IMR-90 (cell line): ENCODE measurements at regions not wholly inside any gene's neighbourhood (a gene's known extent, or its start where the extent isn't known, plus 50 kb on each side); places are given as distances from the start of the nearest gene placed in this dataset.

ENCODE experiments used
- ATAC-seq: fragments of 200-7000 bp; cut with Tn5 transposase; 2 replicates; pipeline ENCODE4 v1.9.1; 2020; ENCODE audit warnings: low read depth, mild to moderate bottlenecking, moderate library complexity
- BruUV-seq: library from RNA; stranded (reverse); fragments of 400-500 nt; replicated peaks from 2 replicates; lab custom pipeline; 2021; lab: Mats Ljungman, UMichigan
- CTCF ChIA-PET: fragments of 300-600 bp; formaldehyde crosslinking; extraction: SDS; loops from one replicate; lab custom pipeline; 2021; ENCODE audit warnings: antibody characterized with exemption; lab: Yijun Ruan, JAX
- POLR2A ChIA-PET: fragments of 300-600 bp; sonication (Branson Sonifier 250); formaldehyde crosslinking; loops from one replicate; lab custom pipeline; 2022; ENCODE audit warnings: antibody characterized with exemption; ENCODE audit not compliant: unreplicated experiment; lab: Charles Lee
- DNase-seq: peaks from one replicate; pipeline ENCODE4 v3.0.0; 2013
- H2AFZ ChIP-seq: replicated peaks from 2 replicates; pipeline ENCODE3; 2013; ENCODE audit warnings: low read length, mild to moderate bottlenecking; ENCODE audit not compliant: poor library complexity
- H2AK5ac ChIP-seq: 2 replicates; pipeline ENCODE4 v1.6.1; 2013; ENCODE audit warnings: low read depth, low read length, inconsistent platforms
- H2AK9ac ChIP-seq: replicated peaks from 2 replicates; pipeline ENCODE3; 2013; ENCODE audit warnings: mild to moderate bottlenecking, low read depth, low read length, moderate library complexity; ENCODE audit not compliant: poor library complexity
- H2BK120ac ChIP-seq: 2 replicates; pipeline ENCODE4 v1.6.1; 2013; ENCODE audit warnings: low read depth, low read length, inconsistent platforms
- H2BK15ac ChIP-seq: 3 replicates; pipeline ENCODE4 v1.6.1; 2013; ENCODE audit warnings: low read depth, low read length, inconsistent platforms
- H2BK20ac ChIP-seq: 2 replicates; pipeline ENCODE4 v1.6.1; 2013; ENCODE audit warnings: low read depth, mild to moderate bottlenecking, inconsistent platforms, low read length, moderate library complexity
- H2BK5ac ChIP-seq: 2 replicates; pipeline ENCODE4 v1.6.1; 2013; ENCODE audit warnings: mild to moderate bottlenecking, low read depth, low read length, inconsistent platforms; ENCODE audit not compliant: poor library complexity, severe bottlenecking
- H3K14ac ChIP-seq: replicated peaks from 2 replicates; pipeline ENCODE4 v1.6.1; 2013; ENCODE audit warnings: low read depth, low read length, inconsistent platforms
- H3K18ac ChIP-seq: 2 replicates; pipeline ENCODE4 v1.6.1; 2013; ENCODE audit warnings: low read depth, low read length, control low read depth
- H3K23ac ChIP-seq: 2 replicates; pipeline ENCODE4 v1.6.1; 2013; ENCODE audit warnings: low read depth, low read length, inconsistent platforms
- H3K27ac ChIP-seq: 2 replicates; pipeline ENCODE4 v1.5.1; 2013; ENCODE audit warnings: mild to moderate bottlenecking, control low read depth, low read length; ENCODE audit not compliant: insufficient read depth
- H3K27me3 ChIP-seq: 2 replicates; pipeline ENCODE4 v1.6.1; 2013; ENCODE audit warnings: low read length; ENCODE audit not compliant: control insufficient read depth, insufficient read depth
- H3K36me3 ChIP-seq: 2 replicates; pipeline ENCODE4 v1.6.1; 2013; ENCODE audit warnings: low read length, mixed read lengths; ENCODE audit not compliant: control insufficient read depth, insufficient read depth
- H3K4ac ChIP-seq: 2 replicates; pipeline ENCODE4 v1.6.1; 2013; ENCODE audit warnings: low read depth, low read length, inconsistent platforms
- H3K4me1 ChIP-seq: 2 replicates; pipeline ENCODE4 v1.6.1; 2013; ENCODE audit warnings: low read length, mixed read lengths; ENCODE audit not compliant: control insufficient read depth, insufficient read depth
- H3K4me2 ChIP-seq: 2 replicates; pipeline ENCODE4 v1.6.1; 2013; ENCODE audit warnings: low read depth, mild to moderate bottlenecking, control low read depth, low read length, moderate library complexity
- H3K4me3 ChIP-seq: 2 replicates; pipeline ENCODE4 v1.5.1; 2013; ENCODE audit warnings: low read depth, mild to moderate bottlenecking, control low read depth, low read length, moderate library complexity; ENCODE audit not compliant: insufficient read depth
- H3K56ac ChIP-seq: 2 replicates; pipeline ENCODE4 v1.6.1; 2013; ENCODE audit warnings: low read length, inconsistent platforms; ENCODE audit not compliant: insufficient read depth; ENCODE audit errors: extremely low read depth
- H3K79me1 ChIP-seq, 2 experiments: 2 replicates each; pipeline ENCODE4 v1.6.1; 2013; ENCODE audit warnings: low read length in 2 of 2, inconsistent platforms in 1 of 2, low read depth in 1 of 2
- H3K9ac ChIP-seq: 2 replicates; pipeline ENCODE4 v1.6.1; 2013; ENCODE audit warnings: low read depth, low read length, control low read depth
- H3K9me1 ChIP-seq: 2 replicates; pipeline ENCODE4 v1.6.1; 2013; ENCODE audit warnings: low read length, inconsistent platforms; ENCODE audit not compliant: insufficient read depth
- H3K9me3 ChIP-seq: 2 replicates; pipeline ENCODE4 v1.6.1; 2013; ENCODE audit warnings: low read length; ENCODE audit not compliant: control insufficient read depth, insufficient read depth
- H4K20me1 ChIP-seq: 2 replicates; pipeline ENCODE4 v1.6.1; 2013; ENCODE audit warnings: low read length, inconsistent platforms; ENCODE audit not compliant: insufficient read depth
- H4K5ac ChIP-seq: 2 replicates; pipeline ENCODE4 v1.6.1; 2013; ENCODE audit warnings: mild to moderate bottlenecking, low read depth, low read length, control low read depth
- H4K8ac ChIP-seq, 2 experiments: 2 replicates each; pipeline ENCODE4 v1.6.1; 2013; ENCODE audit warnings: low read depth in 2 of 2, low read length in 2 of 2, control low read depth in 1 of 2, inconsistent platforms in 1 of 2
- H4K91ac ChIP-seq: 2 replicates; pipeline ENCODE4 v1.6.1; 2013; ENCODE audit warnings: low read depth, low read length, inconsistent platforms; ENCODE audit not compliant: insufficient read depth
- MAFK ChIP-seq: IDR thresholded peaks from 2 replicates; pipeline ENCODE4 v1.6.1; 2012; ENCODE audit warnings: low read depth, low read length, improper control_type of control experiment
- MAZ ChIP-seq: IDR thresholded peaks from 2 replicates; pipeline ENCODE4 v1.6.1; 2012; ENCODE audit warnings: low read depth, mild to moderate bottlenecking, low read length, improper control_type of control experiment, moderate library complexity, borderline replicate concordance
- SMC3 ChIP-seq: fragments of 150-350 bp; IDR thresholded peaks from 2 replicates; pipeline ENCODE4 v1.6.1; 2016; ENCODE audit warnings: low read depth, mild to moderate bottlenecking, antibody characterized with exemption, low read length, moderate library complexity
- WGBS, 2 experiments: methylation state at CpG; one replicate each; pipeline versions ENCODE4 v1.1.5 to v1.1.7; 2013; ENCODE audit warnings: missing lambda C conversion rate in 2 of 2; ENCODE audit not compliant: insufficient read length in 1 of 2; ENCODE audit errors: extremely low coverage in 2 of 2; 5-methylcytosine and 5-hydroxymethylcytosine counted together
- dilution Hi-C: fragments of 300-500 bp; cut with HindIII; formaldehyde crosslinking; loops from one replicate; pipeline ENCODE4 v1.14.3; 2018; ENCODE audit warnings: low sequenced_read_pairs; ENCODE audit not compliant: unreplicated experiment
- in situ Hi-C: fragments of 300-500 bp; cut with MboI; formaldehyde crosslinking; loops from 3 replicates; pipeline ENCODE4 v1.14.3; 2019; ENCODE audit warnings: low sequenced_read_pairs, inconsistent platforms, mixed read lengths
- intact Hi-C: fragments of 100-400 bp; cut with micrococcal nuclease; formaldehyde crosslinking; loops from 2 replicates; pipeline ENCODE4 v1.10.0; 2022

DNA sequence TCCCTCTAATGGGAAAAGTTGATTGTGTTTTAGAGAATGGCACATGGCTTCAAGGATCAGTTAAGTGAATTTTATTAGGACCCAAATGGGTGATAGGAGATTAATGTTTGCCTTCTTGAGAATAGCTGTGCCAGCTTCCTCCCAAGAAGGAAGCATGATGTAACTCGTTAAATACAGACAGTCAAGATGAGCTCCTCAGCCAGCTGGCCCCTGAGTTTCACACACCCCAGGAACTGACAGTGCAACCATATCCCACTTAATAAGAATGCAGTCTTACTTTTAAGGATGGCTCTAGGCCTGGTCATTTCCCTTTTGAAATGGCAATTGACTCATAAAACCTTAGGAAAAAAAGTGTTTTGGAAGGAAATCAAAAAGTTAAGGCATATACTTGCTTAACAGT is 472.8 kb upstream of the KCNMB2 start:
- H4K5ac ChIP-seq = no peak overlapping the region
- no peak overlapping the region for H4K91ac ChIP-seq
- H3K14ac ChIP-seq = no peak overlapping the region
- H3K18ac ChIP-seq = no peak overlapping the region
- no peak overlapping the region for H2BK20ac ChIP-seq
- H3K36me3 ChIP-seq = no peaks in the 10 kb centered on the region
- no peak overlapping the region for H4K8ac ChIP-seq
- H3K9me3 ChIP-seq = no peaks in the 10 kb centered on the region
- ChIA-PET CTCF (interaction anchor here (0.5 to 0.7 kb wide), 2 partner anchors 39 to 53 kb away, joined by 3 read pairs; no protein-coding TSS in a partner anchor), POLR2A (no interaction called here)
- H3K4ac ChIP-seq = no peak overlapping the region
- no CpG with 5 or more reads among the region's 1 CpG for WGBS, 2 experiments
- H3K79me1 ChIP-seq = no peaks in the 10 kb centered on the region
- H3K4me1 ChIP-seq = peaks cover 7% of the 10 kb centered on the region
- in situ Hi-C loops (no loop called here), dilution Hi-C loops (no loop called here), intact Hi-C loops (no loop called here)
- no peak overlapping the region for H3K56ac ChIP-seq
- no peak overlapping the region for H2BK15ac ChIP-seq
- no peak overlapping the region for H3K4me2 ChIP-seq
- no peak overlapping the region for H2AK9ac ChIP-seq
- no peak overlapping the region for H2BK120ac ChIP-seq
- H3K27ac ChIP-seq = no peak overlapping the region
- H4K20me1 ChIP-seq = no peaks in the 10 kb centered on the region
- no peak overlapping the region for H3K23ac ChIP-seq
- TF ChIP-seq MAZ (no peak), SMC3 (no peak), MAFK (no peak)
- no peaks in the 10 kb centered on the region for H3K9me1 ChIP-seq
- no peak overlapping the region for H3K4me3 ChIP-seq
- H2BK5ac ChIP-seq = no peak overlapping the region
- H2AK5ac ChIP-seq = no peak overlapping the region
- H2AFZ ChIP-seq = no peak overlapping the region
- H3K9ac ChIP-seq = no peak overlapping the region
- no TSS peak for BruUV-seq
- DNase-seq (peak; percentile 69), ATAC-seq (0 out of 2 replicates have a peak, but pooled peaks have one; percentile 21)
- H3K27me3 ChIP-seq = no peaks in the 10 kb centered on the region
